Glutamatergic neuron (in vitro differentiated cells): ENCODE measurements at regions not wholly inside any gene's neighbourhood (a gene's known extent, or its start where the extent isn't known, plus 50 kb on each side); places are given as distances from the start of the nearest gene placed in this dataset.

ENCODE experiments used
- DNase-seq: peaks from one replicate; pipeline ENCODE4 v3.0.0; 2022
- H3K27ac Mint-ChIP-seq: one replicate; pipeline ENCODE4 v1.8.0; 2020; ENCODE audit warnings: mild to moderate bottlenecking, mixed read lengths, inconsistent platforms; ENCODE audit not compliant: unreplicated experiment
- H3K27me3 Mint-ChIP-seq: one replicate; pipeline ENCODE4 v1.8.0; 2020; ENCODE audit warnings: mild to moderate bottlenecking, moderate library complexity, mixed read lengths, inconsistent platforms; ENCODE audit not compliant: unreplicated experiment
- H3K36me3 Mint-ChIP-seq: one replicate; pipeline ENCODE4 v1.8.0; 2020; ENCODE audit warnings: mild to moderate bottlenecking, mixed read lengths, inconsistent platforms; ENCODE audit not compliant: unreplicated experiment
- H3K4me1 Mint-ChIP-seq: one replicate; pipeline ENCODE4 v1.8.0; 2020; ENCODE audit warnings: mild to moderate bottlenecking, low read depth, mixed read lengths, inconsistent platforms; ENCODE audit not compliant: unreplicated experiment
- H3K4me3 Mint-ChIP-seq: one replicate; pipeline ENCODE4 v1.8.0; 2020; ENCODE audit warnings: mild to moderate bottlenecking, mixed read lengths, inconsistent platforms; ENCODE audit not compliant: unreplicated experiment
- H3K9me3 Mint-ChIP-seq: one replicate; pipeline ENCODE4 v1.8.0; 2020; ENCODE audit warnings: mild to moderate bottlenecking, moderate library complexity, mixed read lengths, inconsistent platforms; ENCODE audit not compliant: unreplicated experiment
- CTCF ChIP-seq: fragments of 200-600 bp; sonication (generic); IDR thresholded peaks from one replicate; pipeline ENCODE4 v1.5.0; 2021; ENCODE audit not compliant: partially characterized antibody, unreplicated experiment

DNA sequence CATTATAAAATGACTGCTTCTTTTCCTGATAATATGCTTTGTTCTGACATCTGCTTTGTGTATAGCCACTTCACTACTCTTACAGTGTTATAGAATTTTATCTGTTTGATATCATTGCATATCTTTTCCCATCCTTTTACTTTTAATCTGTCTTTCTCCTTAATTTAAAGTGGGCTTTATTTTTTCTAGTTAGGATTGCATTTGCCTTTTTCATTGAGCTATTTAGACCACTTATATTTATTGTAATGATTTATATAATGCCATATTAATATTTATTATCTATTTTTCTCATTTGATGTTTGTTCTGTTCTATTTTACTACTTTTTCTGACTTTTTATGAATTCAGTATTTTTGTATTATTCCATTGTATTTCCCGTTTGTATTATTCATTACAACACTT is 758.7 kb downstream of the TMEM182 start:
- H3K4me3 Mint-ChIP-seq = no peak overlapping the region

DNA sequence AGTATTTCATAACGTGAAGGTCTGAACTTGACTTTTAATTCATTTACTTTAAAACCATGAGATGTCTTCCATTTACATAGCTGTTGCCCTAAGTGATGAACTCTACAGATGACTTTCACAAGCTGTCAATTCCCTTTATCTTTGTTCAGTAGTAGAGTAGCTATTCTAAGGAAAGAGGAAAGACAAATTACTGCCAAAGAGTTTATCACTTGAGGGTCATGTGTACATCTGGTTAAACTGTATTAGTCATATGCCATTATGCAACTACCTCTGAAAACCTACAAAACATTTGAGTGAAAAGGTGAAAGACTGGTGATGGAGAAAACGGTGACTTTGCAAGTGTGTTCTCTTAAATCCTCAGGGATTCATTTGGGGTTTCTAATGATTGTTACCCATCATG is 763.9 kb downstream of the TMEM182 start:
- no peaks in the 10 kb centered on the region for H3K4me1 Mint-ChIP-seq
- peaks cover 3% of the 10 kb centered on the region for H3K9me3 Mint-ChIP-seq
- no peak overlapping the region for H3K4me3 Mint-ChIP-seq
- TF ChIP-seq CTCF = no peak
- H3K36me3 Mint-ChIP-seq = no peaks in the 10 kb centered on the region
- H3K27me3 Mint-ChIP-seq = no peaks in the 10 kb centered on the region
- DNase-seq = no peak
- H3K27ac Mint-ChIP-seq = no peak overlapping the region

More for the DNA sequence above, 758.7 kb downstream of the TMEM182 start:
- Mint-ChIP-seq H3K27me3 (no peaks in the 10 kb centered on the region), H3K36me3 (no peaks in the 10 kb centered on the region), H3K27ac (no peak overlapping the region), H3K9me3 (no peaks in the 10 kb centered on the region), H3K4me1 (no peaks in the 10 kb centered on the region)
- no peak for TF ChIP-seq CTCF
- DNase-seq = no peak

GRCh38 chr2:103526757-103527156 is 764.9 kb downstream of the TMEM182 start:
- TF ChIP-seq CTCF = no peak
- Mint-ChIP-seq H3K27ac (no peak overlapping the region), H3K4me3 (no peak overlapping the region), H3K9me3 (peaks cover 3% of the 10 kb centered on the region), H3K27me3 (no peaks in the 10 kb centered on the region), H3K4me1 (no peaks in the 10 kb centered on the region), H3K36me3 (no peaks in the 10 kb centered on the region)
- DNase-seq = no peak

DNA sequence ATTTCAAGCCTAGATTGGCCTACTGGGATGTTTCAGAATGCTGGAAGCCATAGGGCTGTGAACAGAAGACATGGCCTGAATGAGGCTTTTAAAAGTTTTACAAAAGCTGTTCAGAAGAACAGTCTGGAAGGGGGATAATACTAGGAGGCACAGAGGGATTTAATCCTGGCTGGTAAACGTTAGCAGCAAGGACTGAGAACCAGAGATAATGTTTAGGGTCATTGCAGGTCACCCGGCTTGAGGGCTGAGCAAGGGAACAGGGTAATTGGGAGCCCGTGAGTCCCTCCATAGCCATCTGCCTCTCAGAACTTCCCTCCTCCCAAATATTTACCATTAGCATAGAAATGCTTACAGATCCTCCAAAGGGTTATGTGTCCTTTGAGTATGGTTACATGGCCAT is 765.4 kb downstream of the TMEM182 start:
- no peak for TF ChIP-seq CTCF
- peaks cover 3% of the 10 kb centered on the region for H3K9me3 Mint-ChIP-seq
- no peaks in the 10 kb centered on the region for H3K4me1 Mint-ChIP-seq
- no peaks in the 10 kb centered on the region for H3K27me3 Mint-ChIP-seq
- no peak overlapping the region for H3K27ac Mint-ChIP-seq
- DNase-seq = no peak
- no peak overlapping the region for H3K4me3 Mint-ChIP-seq
- no peaks in the 10 kb centered on the region for H3K36me3 Mint-ChIP-seq

- no peak for DNase-seq
- no peak for TF ChIP-seq CTCF
- no peak overlapping the region for H3K27ac Mint-ChIP-seq
These were observed 768.1 kb downstream of the TMEM182 start for GRCh38 chr2:103529798-103530502.

More at GRCh38 chr2:103529798-103530502, 768.1 kb downstream of the TMEM182 start:
- H3K4me3 Mint-ChIP-seq = no peak overlapping the region
- peaks cover 3% of the 10 kb centered on the region for H3K9me3 Mint-ChIP-seq
- H3K4me1 Mint-ChIP-seq = no peaks in the 10 kb centered on the region
- H3K36me3 Mint-ChIP-seq = no peaks in the 10 kb centered on the region
- H3K27me3 Mint-ChIP-seq = no peaks in the 10 kb centered on the region
